AG09309 (cell line): ENCODE measurements at regions not wholly inside any gene's neighbourhood (a gene's known extent, or its start where the extent isn't known, plus 50 kb on each side); places are given as distances from the start of the nearest gene placed in this dataset.

Source experiments
- DNase-seq: peaks from one replicate; pipeline ENCODE4 v3.0.0-alpha.2; 2010; ENCODE audit warnings: low read depth
- H3K4me3 ChIP-seq: 2 replicates; pipeline ENCODE4 v1.5.1; 2011; ENCODE audit warnings: mild to moderate bottlenecking, low read depth, low read length, moderate library complexity; ENCODE audit not compliant: control insufficient read depth
- CTCF ChIP-seq: IDR thresholded peaks from 2 replicates; pipeline ENCODE4 v1.5.1; 2011; ENCODE audit warnings: mild to moderate bottlenecking, low read depth, low read length, inconsistent platforms; ENCODE audit not compliant: insufficient read depth, control insufficient read depth; ENCODE audit errors: missing control alignments

GRCh38 chr12:60165781-60166180 is 570.0 kb downstream of the SLC16A7 start:
- TF ChIP-seq CTCF: no peak

GRCh38 chr12:60168441-60168840 is 572.6 kb downstream of the SLC16A7 start:
- no peak for DNase-seq
- no peak overlapping the region for H3K4me3 ChIP-seq
- no peak for TF ChIP-seq CTCF

More at GRCh38 chr12:60165781-60166180, 570.0 kb downstream of the SLC16A7 start:
- DNase-seq: no peak
- H3K4me3 ChIP-seq: no peak overlapping the region

GRCh38 chr12:60169904-60170303 is 574.1 kb downstream of the SLC16A7 start:
- DNase-seq: no peak
- TF ChIP-seq CTCF: no peak
- no peak overlapping the region for H3K4me3 ChIP-seq

DNA sequence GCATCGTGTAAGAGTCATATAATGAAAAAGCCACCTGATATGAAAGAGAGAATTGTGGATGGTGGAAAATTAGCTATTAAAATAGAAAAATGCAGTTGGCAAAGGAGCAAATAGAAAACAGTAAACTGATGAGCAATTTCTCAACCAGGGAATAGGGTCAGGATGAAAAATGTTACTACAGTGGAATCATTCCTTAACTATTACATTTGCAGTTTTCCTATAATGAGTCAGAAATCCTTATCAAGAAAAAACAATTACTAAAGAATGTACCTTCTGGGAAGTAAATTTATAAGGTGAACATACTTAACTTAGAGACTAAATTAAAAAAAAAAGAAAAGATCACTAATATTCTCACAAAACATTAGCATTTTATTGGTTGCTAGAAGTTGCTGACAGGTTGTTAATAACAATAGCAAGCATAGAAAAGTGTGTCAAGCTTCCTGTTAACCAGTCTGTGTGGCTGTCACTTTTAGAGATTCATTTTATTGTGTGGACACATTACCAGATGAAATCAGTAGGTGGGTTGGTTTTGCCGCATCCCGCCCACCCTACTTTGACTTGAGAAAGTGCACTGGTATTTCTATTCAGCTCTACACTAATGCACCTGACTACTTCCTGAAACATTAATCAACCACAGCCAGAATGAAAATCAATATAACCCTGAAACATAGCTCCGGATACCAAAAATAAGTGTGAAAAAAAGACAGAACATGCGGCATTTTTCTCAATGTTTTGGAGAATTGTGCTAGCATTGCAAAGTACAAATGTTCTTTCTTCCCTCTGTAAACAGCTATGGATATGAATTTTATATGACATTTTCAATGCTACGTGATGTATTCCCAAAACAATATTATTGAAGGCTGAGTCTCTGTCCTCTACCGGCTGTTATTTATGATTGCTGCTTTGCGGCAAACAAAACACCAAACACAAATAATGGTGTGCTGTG is 576.7 kb downstream of the SLC16A7 start:
- no peak overlapping the region for H3K4me3 ChIP-seq
- no peak for TF ChIP-seq CTCF
- DNase-seq: no peak

GRCh38 chr12:60173224-60174170 is 577.7 kb downstream of the SLC16A7 start:
- no peak for TF ChIP-seq CTCF
- no peak for DNase-seq
- H3K4me3 ChIP-seq: no peak overlapping the region

DNA sequence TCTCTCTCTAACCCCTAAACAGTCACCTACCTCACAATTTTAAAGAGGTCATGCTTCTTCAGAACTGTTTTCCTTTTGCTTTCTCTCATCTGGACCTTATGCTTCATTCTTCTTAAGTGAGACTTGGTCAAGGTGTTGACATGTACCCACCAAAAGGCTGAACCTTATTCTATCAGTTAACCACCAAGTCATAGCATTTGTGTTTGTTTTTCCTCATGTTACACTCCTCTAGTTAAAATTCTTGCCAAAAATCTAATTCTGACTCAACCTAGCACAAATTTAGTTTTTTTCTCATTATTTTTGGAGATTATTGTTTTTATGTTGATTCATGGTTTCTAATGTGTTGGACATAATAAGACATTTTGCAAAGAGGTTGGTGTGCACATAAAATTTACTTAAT is 578.6 kb downstream of the SLC16A7 start:
- no peak overlapping the region for H3K4me3 ChIP-seq
- TF ChIP-seq CTCF: no peak
- peak; percentile 42 for DNase-seq
